ENCODE measurements at regions not wholly inside any gene's neighbourhood (a gene's known extent, or its start where the extent isn't known, plus 50 kb on each side); places are given as distances from the start of the nearest gene placed in this dataset.

GRCh38 chr9:81772144-81772543 lies 82.8 kb upstream of the TLE1 start:
- TF ChIP-seq L3MBTL2 (conservative IDR thresholded peaks at IDR 0.05) (no peak), FOXM1 (IDR thresholded peaks at IDR 0.05; ENCODE audit: borderline replicate concordance) (no peak), PKNOX1 (IDR thresholded peaks at IDR 0.05) (no peak), BHLHE40 (IDR thresholded peaks at IDR 0.05; ENCODE audit: borderline replicate concordance) (no peak)

Data from HEK293T (cell line).